GM19438 (cell line): ENCODE measurements at regions not wholly inside any gene's neighbourhood (a gene's known extent, or its start where the extent isn't known, plus 50 kb on each side); places are given as distances from the start of the nearest gene placed in this dataset.

Source experiments
- ATAC-seq: cut with Tn5 transposase; IDR thresholded peaks from one replicate; pipeline ENCODE4 v1.9.1; 2021; ENCODE audit warnings: low read depth; ENCODE audit not compliant: unreplicated experiment

- no peak for ATAC-seq
Measured at GRCh38 chr1:201609661-201610318, 70.9 kb downstream of the NAV1 start.

- ATAC-seq = no peak
Measured at GRCh38 chr1:201610858-201611257, 71.9 kb downstream of the NAV1 start.

- no peak for ATAC-seq
Measured at GRCh38 chr1:201612645-201613044, 73.7 kb downstream of the NAV1 start.

GRCh38 chr1:201614262-201615015, 75.5 kb downstream of the NAV1 start:
- no peak for ATAC-seq

GRCh38 chr1:201617157-201617556, 78.2 kb downstream of the NAV1 start:
- no peak for ATAC-seq

- ATAC-seq = no peak
Measured at GRCh38 chr1:201618389-201618788, 79.5 kb downstream of the NAV1 start.

- ATAC-seq = no peak
Measured at GRCh38 chr1:201618905-201619304, 80.0 kb downstream of the NAV1 start.

GRCh38 chr1:201619513-201619912, 80.6 kb downstream of the NAV1 start:
- no peak for ATAC-seq

GRCh38 chr1:201622353-201622752, 83.4 kb downstream of the NAV1 start:
- ATAC-seq = no peak

GRCh38 chr1:201622824-201623223, 83.9 kb downstream of the NAV1 start:
- ATAC-seq = no peak

- no peak for ATAC-seq
Measured at GRCh38 chr1:201624741-201625225, 85.9 kb downstream of the NAV1 start.

GRCh38 chr1:201625226-201625761, 86.4 kb downstream of the NAV1 start:
- ATAC-seq = no peak

GRCh38 chr1:201625851-201626251, 86.9 kb downstream of the NAV1 start:
- no peak for ATAC-seq

GRCh38 chr1:201626629-201627275, 87.8 kb downstream of the NAV1 start:
- ATAC-seq = no peak

GRCh38 chr1:201628490-201628889, 89.6 kb downstream of the NAV1 start:
- no peak for ATAC-seq

GRCh38 chr1:201630582-201630981, 91.7 kb downstream of the NAV1 start:
- ATAC-seq = no peak

GRCh38 chr1:201631037-201631436, 92.1 kb downstream of the NAV1 start:
- no peak for ATAC-seq

- no peak for ATAC-seq
Measured at GRCh38 chr1:201632364-201632952, 93.5 kb downstream of the NAV1 start.

- no peak for ATAC-seq
Measured at GRCh38 chr1:201633297-201633696, 94.4 kb downstream of the NAV1 start.

- no peak for ATAC-seq
Measured at GRCh38 chr1:201633811-201634210, 94.9 kb downstream of the NAV1 start.

GRCh38 chr1:201634261-201634660, 95.3 kb downstream of the NAV1 start:
- no peak for ATAC-seq
